Breast epithelium (tissue), 3 donors: ENCODE measurements at regions not wholly inside any gene's neighbourhood (a gene's known extent, or its start where the extent isn't known, plus 50 kb on each side); places are given as distances from the start of the nearest gene placed in this dataset.

Source experiments
- POLR2A ChIP-seq: fragments of 450-650 bp; IDR thresholded peaks from one replicate; pipeline ENCODE4 v1.6.1; 2016; ENCODE audit warnings: antibody characterized with exemption, mild to moderate bottlenecking, moderate library complexity
- POLR2AphosphoS5 ChIP-seq, 3 donors: sonication (generic); formaldehyde crosslinking; IDR thresholded peaks; one replicate each; pipeline ENCODE4 v1.6.1; 2017; ENCODE audit warnings: antibody characterized with exemption in 3 of 3
- TF ChIP-seq, protein P1 (sequence below), 3 donors: fragments of 450-650 bp; IDR thresholded peaks; one replicate each; pipeline ENCODE4 v1.5.1; 2016 to 2017; ENCODE audit warnings: antibody characterized with exemption in 3 of 3, mild to moderate bottlenecking in 3 of 3, moderate library complexity in 3 of 3

GRCh38 chr4:186807808-186808629 is 84.4 kb upstream of the FAT1 start:
- no peak for TF ChIP-seq POLR2A
- TF ChIP-seq, protein P1, sequence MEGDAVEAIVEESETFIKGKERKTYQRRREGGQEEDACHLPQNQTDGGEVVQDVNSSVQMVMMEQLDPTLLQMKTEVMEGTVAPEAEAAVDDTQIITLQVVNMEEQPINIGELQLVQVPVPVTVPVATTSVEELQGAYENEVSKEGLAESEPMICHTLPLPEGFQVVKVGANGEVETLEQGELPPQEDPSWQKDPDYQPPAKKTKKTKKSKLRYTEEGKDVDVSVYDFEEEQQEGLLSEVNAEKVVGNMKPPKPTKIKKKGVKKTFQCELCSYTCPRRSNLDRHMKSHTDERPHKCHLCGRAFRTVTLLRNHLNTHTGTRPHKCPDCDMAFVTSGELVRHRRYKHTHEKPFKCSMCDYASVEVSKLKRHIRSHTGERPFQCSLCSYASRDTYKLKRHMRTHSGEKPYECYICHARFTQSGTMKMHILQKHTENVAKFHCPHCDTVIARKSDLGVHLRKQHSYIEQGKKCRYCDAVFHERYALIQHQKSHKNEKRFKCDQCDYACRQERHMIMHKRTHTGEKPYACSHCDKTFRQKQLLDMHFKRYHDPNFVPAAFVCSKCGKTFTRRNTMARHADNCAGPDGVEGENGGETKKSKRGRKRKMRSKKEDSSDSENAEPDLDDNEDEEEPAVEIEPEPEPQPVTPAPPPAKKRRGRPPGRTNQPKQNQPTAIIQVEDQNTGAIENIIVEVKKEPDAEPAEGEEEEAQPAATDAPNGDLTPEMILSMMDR (IDR thresholded peaks at IDR 0.05) = no peak
- TF ChIP-seq POLR2AphosphoS5 (IDR thresholded peaks at IDR 0.05) = no peak
